ENCODE measurements at regions not wholly inside any gene's neighbourhood (a gene's known extent, or its start where the extent isn't known, plus 50 kb on each side); places are given as distances from the start of the nearest gene placed in this dataset.
"Not testable (repeated sequence)": the region's sequence is repeated elsewhere in the genome, so short reads cannot be mapped to it uniquely, and the experiment has no call there.

- DNase-seq, result no peak
Observed at GRCh38 chr2:84288293-84288692, 170.8 kb downstream of the SUCLG1 start.

- no peak for DNase-seq
Observed at GRCh38 chr2:84286878-84287277, 172.2 kb downstream of the SUCLG1 start.

GRCh38 chr2:84285056-84285747 lies 173.9 kb downstream of the SUCLG1 start:
- no peak for DNase-seq

- DNase-seq, result peak; percentile 3
Observed at GRCh38 chr2:84283506-84283905, 175.6 kb downstream of the SUCLG1 start.

GRCh38 chr2:84281510-84281909 lies 177.6 kb downstream of the SUCLG1 start:
- DNase-seq, result no peak

GRCh38 chr2:84280873-84281272 lies 178.2 kb downstream of the SUCLG1 start:
- DNase-seq, result no peak

- DNase-seq, result no peak
Observed at GRCh38 chr2:84278386-84278785, 180.7 kb downstream of the SUCLG1 start.

GRCh38 chr2:84276590-84277255 lies 182.4 kb downstream of the SUCLG1 start:
- no peak for DNase-seq

GRCh38 chr2:84273406-84273805 lies 185.7 kb downstream of the SUCLG1 start:
- no peak for DNase-seq

- DNase-seq, result no peak
Observed at GRCh38 chr2:84271977-84272376, 187.1 kb downstream of the SUCLG1 start.

GRCh38 chr2:84257831-84258230 lies 201.2 kb downstream of the SUCLG1 start:
- peak; percentile 39 for DNase-seq

GRCh38 chr2:84251651-84252302 lies 207.3 kb downstream of the SUCLG1 start:
- no peak for DNase-seq

GRCh38 chr2:84249140-84249539 lies 209.9 kb downstream of the SUCLG1 start:
- no peak for DNase-seq

GRCh38 chr2:84247532-84247931 lies 211.5 kb downstream of the SUCLG1 start:
- no peak for DNase-seq

- no peak for DNase-seq
Observed at GRCh38 chr2:84243788-84244733, 215.0 kb downstream of the SUCLG1 start.

GRCh38 chr2:84238907-84239306 lies 220.2 kb downstream of the SUCLG1 start:
- DNase-seq, result no peak

- DNase-seq, result no peak
Observed at GRCh38 chr2:84236288-84236687, 222.8 kb downstream of the SUCLG1 start.

- no peak for DNase-seq
Observed at GRCh38 chr2:84234103-84234502, 225.0 kb downstream of the SUCLG1 start.

GRCh38 chr2:84231478-84231877 lies 227.6 kb downstream of the SUCLG1 start:
- no peak for DNase-seq

- DNase-seq, result no peak
Observed at GRCh38 chr2:84224121-84224520, 235.0 kb downstream of the SUCLG1 start.

- no peak for DNase-seq
Observed at GRCh38 chr2:84223191-84223590, 235.9 kb downstream of the SUCLG1 start.

GRCh38 chr2:84221102-84221501 lies 238.0 kb downstream of the SUCLG1 start:
- not testable (repeated sequence) for DNase-seq

Data from tongue (tissue), 1 donor.